ENCODE measurements at regions not wholly inside any gene's neighbourhood (a gene's known extent, or its start where the extent isn't known, plus 50 kb on each side); places are given as distances from the start of the nearest gene placed in this dataset.

DNA sequence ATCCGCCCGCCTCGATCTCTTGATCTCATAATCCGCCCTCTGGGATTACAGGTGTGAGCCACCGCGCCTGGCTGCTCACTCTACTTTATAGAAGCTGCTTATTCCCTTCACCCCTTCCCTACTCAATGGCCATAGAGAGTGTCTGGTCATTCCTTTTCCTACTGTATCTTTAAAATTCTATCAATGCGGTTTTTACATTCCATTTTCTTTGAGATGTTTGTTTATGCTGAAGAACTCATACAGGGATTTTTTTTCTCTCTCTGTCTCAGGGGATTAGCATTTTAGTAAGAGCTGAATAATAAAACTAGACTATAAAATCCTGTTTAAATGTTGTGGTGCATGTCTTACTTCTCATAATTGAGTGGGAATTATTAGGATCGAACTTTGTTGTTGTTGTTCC, 218.6 kb upstream of the FOXN3 start:
- TF ChIP-seq, protein P1, sequence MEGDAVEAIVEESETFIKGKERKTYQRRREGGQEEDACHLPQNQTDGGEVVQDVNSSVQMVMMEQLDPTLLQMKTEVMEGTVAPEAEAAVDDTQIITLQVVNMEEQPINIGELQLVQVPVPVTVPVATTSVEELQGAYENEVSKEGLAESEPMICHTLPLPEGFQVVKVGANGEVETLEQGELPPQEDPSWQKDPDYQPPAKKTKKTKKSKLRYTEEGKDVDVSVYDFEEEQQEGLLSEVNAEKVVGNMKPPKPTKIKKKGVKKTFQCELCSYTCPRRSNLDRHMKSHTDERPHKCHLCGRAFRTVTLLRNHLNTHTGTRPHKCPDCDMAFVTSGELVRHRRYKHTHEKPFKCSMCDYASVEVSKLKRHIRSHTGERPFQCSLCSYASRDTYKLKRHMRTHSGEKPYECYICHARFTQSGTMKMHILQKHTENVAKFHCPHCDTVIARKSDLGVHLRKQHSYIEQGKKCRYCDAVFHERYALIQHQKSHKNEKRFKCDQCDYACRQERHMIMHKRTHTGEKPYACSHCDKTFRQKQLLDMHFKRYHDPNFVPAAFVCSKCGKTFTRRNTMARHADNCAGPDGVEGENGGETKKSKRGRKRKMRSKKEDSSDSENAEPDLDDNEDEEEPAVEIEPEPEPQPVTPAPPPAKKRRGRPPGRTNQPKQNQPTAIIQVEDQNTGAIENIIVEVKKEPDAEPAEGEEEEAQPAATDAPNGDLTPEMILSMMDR (IDR thresholded peaks at IDR 0.05), result no peak
- no peak for DNase-seq (ENCODE audit: low spot score)
- no peak overlapping the region for H3K4me3 ChIP-seq
- no peak overlapping the region for H3K27ac ChIP-seq
- no peaks in the 10 kb centered on the region for H3K36me3 ChIP-seq
- H3K4me1 ChIP-seq, result no peaks in the 10 kb centered on the region
- no peaks in the 10 kb centered on the region for H3K27me3 ChIP-seq
- no peaks in the 10 kb centered on the region for H3K9me3 ChIP-seq

DNA sequence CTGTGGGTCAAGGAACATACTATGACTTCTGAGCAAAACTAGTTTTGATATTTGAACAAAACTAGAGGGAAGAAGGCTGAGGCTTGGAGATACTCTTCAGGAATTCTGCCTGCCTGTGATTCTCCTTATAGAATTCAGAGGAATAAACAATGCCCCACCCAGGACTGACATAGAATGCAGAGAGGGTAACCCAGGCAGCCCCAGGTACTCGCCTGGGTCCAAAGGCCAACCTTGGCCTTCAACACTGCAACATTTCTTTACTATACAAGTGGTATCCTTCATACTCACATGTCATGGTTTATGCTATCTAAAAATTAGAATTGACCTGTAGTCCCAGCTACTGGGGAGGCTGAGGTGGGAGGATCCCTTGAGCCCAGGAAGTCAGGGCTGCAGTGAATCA, 217.0 kb upstream of the FOXN3 start:
- TF ChIP-seq, protein P1 (IDR thresholded peaks at IDR 0.05), result no peak
- DNase-seq (ENCODE audit: low spot score), result no peak
- Histone ChIP-seq H3K9me3 (no peaks in the 10 kb centered on the region), H3K4me1 (no peaks in the 10 kb centered on the region), H3K4me3 (no peak overlapping the region), H3K27me3 (no peaks in the 10 kb centered on the region), H3K36me3 (no peaks in the 10 kb centered on the region), H3K27ac (no peak overlapping the region)

DNA sequence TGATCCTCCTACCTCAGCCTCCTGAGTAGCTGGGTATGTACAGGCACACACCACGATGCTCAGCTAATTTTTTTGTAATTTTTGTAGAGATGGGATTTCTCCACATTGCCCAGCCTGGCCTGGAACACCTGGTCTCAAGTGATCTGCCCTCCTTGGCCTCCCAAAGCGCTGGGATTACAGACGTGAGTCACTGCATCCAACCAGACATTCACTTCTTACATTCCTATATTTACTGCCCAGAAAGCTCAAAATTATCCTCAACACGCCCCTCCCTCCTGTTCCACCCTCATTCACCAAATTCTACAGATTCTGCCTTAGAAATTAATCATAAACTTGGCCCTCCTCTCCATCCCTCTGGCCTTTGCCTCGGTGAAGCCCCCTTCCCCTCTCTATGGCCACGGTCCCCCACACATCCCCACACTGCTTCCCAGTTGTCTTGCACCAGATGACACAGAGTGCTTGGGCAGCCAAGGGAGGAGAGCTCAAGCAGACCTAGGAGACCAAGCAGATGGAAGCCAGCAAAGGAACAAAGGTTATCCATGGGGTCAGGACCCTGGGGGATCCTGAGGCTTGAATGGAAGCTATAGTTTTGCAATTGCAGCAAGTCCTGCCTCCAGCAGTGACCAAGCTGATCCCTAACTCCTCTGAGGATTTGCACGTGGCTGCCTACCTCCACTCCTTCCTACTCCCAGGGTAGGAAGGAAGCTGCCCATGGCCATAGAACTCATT, 213.2 kb upstream of the FOXN3 start:
- H3K27ac ChIP-seq, result no peak overlapping the region
- DNase-seq (ENCODE audit: low spot score), result no peak
- no peak overlapping the region for H3K4me3 ChIP-seq
- peaks cover 0 to 9% of the 10 kb centered on the region in 2 donors for H3K4me1 ChIP-seq
- H3K9me3 ChIP-seq, result no peaks in the 10 kb centered on the region
- H3K27me3 ChIP-seq, result no peaks in the 10 kb centered on the region
- H3K36me3 ChIP-seq, result no peaks in the 10 kb centered on the region
- TF ChIP-seq, protein P1 (IDR thresholded peaks at IDR 0.05), result no peak

DNA sequence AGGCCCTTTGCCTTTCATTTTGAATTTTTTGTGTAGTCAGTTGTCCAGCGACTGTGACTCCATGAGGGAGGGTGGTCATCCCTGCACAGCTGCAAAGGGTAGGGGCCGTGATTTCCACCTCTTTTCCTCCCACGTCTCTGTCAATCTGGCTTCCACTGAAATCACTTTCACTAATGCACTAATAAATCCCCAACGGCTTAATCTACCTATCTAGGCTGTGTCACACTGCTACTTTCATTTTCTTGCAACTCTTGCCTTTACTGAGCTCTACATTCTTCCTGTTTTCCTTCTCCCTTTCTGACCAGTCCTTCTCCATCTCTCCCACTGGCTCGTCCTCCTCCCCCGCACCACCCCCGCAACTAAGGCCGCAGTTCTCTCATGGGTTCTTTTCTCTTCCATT, 212.3 kb upstream of the FOXN3 start:
- no peak overlapping the region for H3K4me3 ChIP-seq
- H3K9me3 ChIP-seq, result no peaks in the 10 kb centered on the region
- no peak for DNase-seq (ENCODE audit: low spot score)
- no peaks in the 10 kb centered on the region for H3K36me3 ChIP-seq
- TF ChIP-seq, protein P1 (IDR thresholded peaks at IDR 0.05), result no peak
- H3K27ac ChIP-seq, result no peak overlapping the region
- H3K4me1 ChIP-seq, result peaks cover 0 to 16% of the 10 kb centered on the region in 2 donors
- H3K27me3 ChIP-seq, result no peaks in the 10 kb centered on the region

DNA sequence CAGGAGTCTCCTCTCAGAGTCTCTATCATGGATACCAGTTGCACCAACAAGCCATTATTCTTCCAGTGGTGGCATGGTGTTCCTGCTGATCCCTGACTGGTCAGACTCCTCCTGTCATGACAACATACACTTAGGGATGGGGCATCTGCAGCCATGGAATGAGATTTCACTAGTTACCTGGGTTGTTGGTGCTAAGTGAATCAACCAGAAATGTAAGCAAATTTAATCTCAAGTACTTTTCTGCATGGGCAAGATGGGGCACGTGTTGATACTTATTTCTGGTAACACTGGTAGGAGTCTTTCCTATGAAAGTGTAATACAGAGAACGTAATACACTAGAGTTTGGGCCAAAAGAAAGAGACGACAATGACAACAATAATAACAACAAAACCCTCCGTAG, 211.5 kb upstream of the FOXN3 start:
- Histone ChIP-seq H3K9me3 (no peaks in the 10 kb centered on the region), H3K36me3 (no peaks in the 10 kb centered on the region), H3K27me3 (no peaks in the 10 kb centered on the region), H3K4me1 (peaks cover 0 to 16% of the 10 kb centered on the region in 2 donors), H3K4me3 (no peak overlapping the region), H3K27ac (no peak overlapping the region)
- TF ChIP-seq, protein P1 (IDR thresholded peaks at IDR 0.05), result no peak
- DNase-seq (ENCODE audit: low spot score), result no peak
